Neural crest cell (in vitro differentiated cells): ENCODE measurements at regions not wholly inside any gene's neighbourhood (a gene's known extent, or its start where the extent isn't known, plus 50 kb on each side); places are given as distances from the start of the nearest gene placed in this dataset.

Experiments
- DNase-seq: peaks from one replicate; pipeline ENCODE4 v3.0.0; 2021; ENCODE audit warnings: low read depth, mixed read lengths, low spot score
- H3K27ac Mint-ChIP-seq: one replicate; pipeline ENCODE4 v1.8.0; 2021; ENCODE audit warnings: mild to moderate bottlenecking, mixed read lengths; ENCODE audit not compliant: unreplicated experiment
- H3K27me3 Mint-ChIP-seq: 2 replicates; pipeline ENCODE4 v1.8.0; 2021; ENCODE audit warnings: low read depth, mild to moderate bottlenecking, mixed read lengths
- H3K36me3 Mint-ChIP-seq: 2 replicates; pipeline ENCODE4 v1.8.0; 2021; ENCODE audit warnings: low read depth, mild to moderate bottlenecking, mixed read lengths
- H3K4me1 Mint-ChIP-seq: 2 replicates; pipeline ENCODE4 v1.8.0; 2021; ENCODE audit warnings: mixed read lengths
- H3K4me3 Mint-ChIP-seq: one replicate; pipeline ENCODE4 v1.8.0; 2021; ENCODE audit warnings: mild to moderate bottlenecking, mixed read lengths
- H3K9me3 Mint-ChIP-seq: 2 replicates; pipeline ENCODE4 v1.8.0; 2021; ENCODE audit warnings: mixed read lengths
- TF ChIP-seq, protein P1 (sequence below): fragments of 200-600 bp; sonication (generic); conservative IDR thresholded peaks from 2 replicates; pipeline ENCODE4 v1.5.0; 2021; ENCODE audit warnings: antibody characterized with exemption, mild to moderate bottlenecking

GRCh38 chr6:62393608-62394007 is 107.6 kb upstream of the KHDRBS2 start:
- DNase-seq = no peak
- TF ChIP-seq, protein P1, sequence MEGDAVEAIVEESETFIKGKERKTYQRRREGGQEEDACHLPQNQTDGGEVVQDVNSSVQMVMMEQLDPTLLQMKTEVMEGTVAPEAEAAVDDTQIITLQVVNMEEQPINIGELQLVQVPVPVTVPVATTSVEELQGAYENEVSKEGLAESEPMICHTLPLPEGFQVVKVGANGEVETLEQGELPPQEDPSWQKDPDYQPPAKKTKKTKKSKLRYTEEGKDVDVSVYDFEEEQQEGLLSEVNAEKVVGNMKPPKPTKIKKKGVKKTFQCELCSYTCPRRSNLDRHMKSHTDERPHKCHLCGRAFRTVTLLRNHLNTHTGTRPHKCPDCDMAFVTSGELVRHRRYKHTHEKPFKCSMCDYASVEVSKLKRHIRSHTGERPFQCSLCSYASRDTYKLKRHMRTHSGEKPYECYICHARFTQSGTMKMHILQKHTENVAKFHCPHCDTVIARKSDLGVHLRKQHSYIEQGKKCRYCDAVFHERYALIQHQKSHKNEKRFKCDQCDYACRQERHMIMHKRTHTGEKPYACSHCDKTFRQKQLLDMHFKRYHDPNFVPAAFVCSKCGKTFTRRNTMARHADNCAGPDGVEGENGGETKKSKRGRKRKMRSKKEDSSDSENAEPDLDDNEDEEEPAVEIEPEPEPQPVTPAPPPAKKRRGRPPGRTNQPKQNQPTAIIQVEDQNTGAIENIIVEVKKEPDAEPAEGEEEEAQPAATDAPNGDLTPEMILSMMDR = no peak

GRCh38 chr6:62392291-62392690 is 106.3 kb upstream of the KHDRBS2 start:
- TF ChIP-seq, protein P1 = no peak
- Mint-ChIP-seq H3K27ac (no peak overlapping the region), H3K4me1 (no peaks in the 10 kb centered on the region), H3K4me3 (no peak overlapping the region), H3K27me3 (no peaks in the 10 kb centered on the region), H3K36me3 (no peaks in the 10 kb centered on the region), H3K9me3 (peaks cover 2% of the 10 kb centered on the region)
- no peak for DNase-seq

More at GRCh38 chr6:62393608-62394007, 107.6 kb upstream of the KHDRBS2 start:
- no peaks in the 10 kb centered on the region for H3K27me3 Mint-ChIP-seq
- H3K4me3 Mint-ChIP-seq = no peak overlapping the region
- H3K9me3 Mint-ChIP-seq = peaks cover 3% of the 10 kb centered on the region
- no peaks in the 10 kb centered on the region for H3K4me1 Mint-ChIP-seq
- H3K27ac Mint-ChIP-seq = no peak overlapping the region
- no peaks in the 10 kb centered on the region for H3K36me3 Mint-ChIP-seq

- Mint-ChIP-seq H3K27me3 (no peaks in the 10 kb centered on the region), H3K4me1 (no peaks in the 10 kb centered on the region), H3K4me3 (no peak overlapping the region), H3K36me3 (no peaks in the 10 kb centered on the region), H3K9me3 (no peaks in the 10 kb centered on the region), H3K27ac (no peak overlapping the region)
- TF ChIP-seq, protein P1 = no peak
- no peak for DNase-seq
These were observed 105.3 kb upstream of the KHDRBS2 start for GRCh38 chr6:62391358-62391757.

DNA sequence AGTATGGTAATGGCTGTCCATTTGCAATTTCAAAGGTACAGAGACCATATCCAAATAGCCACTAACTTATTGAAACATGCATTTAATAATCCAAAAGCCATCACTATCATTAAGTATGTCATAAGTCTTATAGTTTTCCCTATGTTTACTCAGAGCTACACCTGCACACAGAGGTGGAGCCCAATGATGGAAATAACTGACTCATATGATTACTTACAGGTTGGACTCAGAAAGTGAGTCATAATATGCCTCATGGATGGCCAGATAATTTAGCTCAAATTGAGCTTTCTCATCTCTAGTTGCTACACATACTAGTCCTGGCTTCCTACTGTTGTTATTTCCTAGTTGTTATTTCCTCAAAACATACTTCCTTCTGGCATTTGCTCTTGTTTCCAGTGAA is 104.4 kb upstream of the KHDRBS2 start:
- Mint-ChIP-seq H3K27me3 (no peaks in the 10 kb centered on the region), H3K27ac (no peak overlapping the region), H3K4me1 (no peaks in the 10 kb centered on the region), H3K4me3 (no peak overlapping the region), H3K9me3 (no peaks in the 10 kb centered on the region), H3K36me3 (no peaks in the 10 kb centered on the region)
- TF ChIP-seq, protein P1 = no peak
- no peak for DNase-seq

DNA sequence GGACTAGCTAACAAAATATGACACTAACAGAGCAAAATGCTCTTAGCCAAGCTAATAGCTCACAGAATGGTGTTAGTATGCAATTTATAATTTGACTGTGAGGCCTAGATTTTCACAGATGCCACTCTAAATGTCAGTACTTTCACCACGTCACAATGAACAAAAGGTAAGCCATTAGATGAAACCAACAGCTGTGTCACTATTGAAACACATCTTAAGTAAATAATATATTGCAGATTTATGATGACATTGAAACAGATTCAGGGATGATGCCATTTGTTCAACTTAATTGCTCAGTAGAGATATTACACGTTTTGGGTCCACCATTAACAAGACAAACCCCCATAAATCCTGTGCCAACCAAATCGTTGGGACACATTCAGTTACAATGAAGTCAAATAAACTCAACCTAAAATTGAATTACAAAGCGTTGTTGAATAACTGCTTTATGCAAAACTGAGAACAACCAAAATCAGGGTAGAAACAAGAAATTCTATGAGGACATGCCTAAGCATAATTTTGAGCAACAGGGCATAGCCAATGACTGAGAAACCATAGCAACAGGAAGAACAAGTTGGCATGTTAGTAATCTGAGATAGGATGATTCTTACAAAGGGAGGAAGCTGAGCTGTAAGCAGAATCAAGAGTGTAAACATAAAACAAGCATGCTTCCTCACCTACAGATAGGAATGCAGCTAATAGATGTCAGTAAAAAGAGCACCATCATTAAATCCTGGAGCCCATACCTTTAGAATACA is 85.6 kb upstream of the KHDRBS2 start:
- H3K27me3 Mint-ChIP-seq = no peaks in the 10 kb centered on the region
- TF ChIP-seq, protein P1 = no peak
- DNase-seq = no peak
- no peak overlapping the region for H3K4me3 Mint-ChIP-seq
- H3K4me1 Mint-ChIP-seq = peaks cover 6% of the 10 kb centered on the region
- no peak overlapping the region for H3K27ac Mint-ChIP-seq
- no peaks in the 10 kb centered on the region for H3K9me3 Mint-ChIP-seq
- no peaks in the 10 kb centered on the region for H3K36me3 Mint-ChIP-seq
